B cell (primary cell): ENCODE measurements at regions not wholly inside any gene's neighbourhood (a gene's known extent, or its start where the extent isn't known, plus 50 kb on each side); places are given as distances from the start of the nearest gene placed in this dataset.

ENCODE experiments used
- CTCF ChIP-seq: fragments of 200-600 bp; IDR thresholded peaks from one replicate; pipeline ENCODE4 v1.8.0; 2022; ENCODE audit warnings: antibody characterized with exemption, mild to moderate bottlenecking
- EZH2 ChIP-seq: IDR thresholded peaks from 2 replicates; pipeline ENCODE4 v1.6.1; 2012; ENCODE audit warnings: borderline replicate concordance, low read depth, mild to moderate bottlenecking, moderate library complexity, low read length; ENCODE audit not compliant: insufficient read depth, poor library complexity, severe bottlenecking

- no peak for TF ChIP-seq EZH2
- TF ChIP-seq CTCF, result peak; percentile 54
These were observed 84.7 kb upstream of the PHACTR3 start for GRCh38 chr20:59519707-59520014.
